ENCODE measurements at regions not wholly inside any gene's neighbourhood (a gene's known extent, or its start where the extent isn't known, plus 50 kb on each side); places are given as distances from the start of the nearest gene placed in this dataset.

- TF ChIP-seq CTCF (IDR thresholded peaks at IDR 0.05) (no peak), POLR2A (IDR thresholded peaks at IDR 0.05) (no peak)
These were observed 71.1 kb upstream of the ADGRA1 start for GRCh38 chr10:133016493-133017202.
